ENCODE measurements at regions not wholly inside any gene's neighbourhood (a gene's known extent, or its start where the extent isn't known, plus 50 kb on each side); places are given as distances from the start of the nearest gene placed in this dataset.

DNA sequence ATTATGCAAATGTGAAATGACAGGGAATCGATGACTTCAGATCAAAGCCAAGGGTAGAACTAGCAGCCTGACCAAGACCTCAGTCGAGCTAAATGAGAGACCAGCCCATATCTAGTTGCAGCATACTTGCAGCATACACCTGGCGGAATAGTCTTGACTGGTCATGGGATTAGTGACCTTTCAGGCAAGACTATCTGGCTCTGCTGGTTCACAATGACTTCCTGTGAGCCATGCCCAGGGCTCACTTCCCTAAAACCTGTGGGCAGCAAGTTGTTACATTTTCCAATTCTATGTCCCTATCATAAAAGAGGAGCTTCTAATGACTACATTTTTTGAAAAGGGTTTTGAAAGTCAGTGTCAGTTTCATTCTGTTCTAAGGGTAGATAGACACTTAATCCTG lies 1624.9 kb upstream of the CELF4 start:
- Histone ChIP-seq H3K27me3 (ENCODE audit: control insufficient read depth, insufficient read depth, low read length) (no peaks in the 10 kb centered on the region), H3K4me3 (ENCODE audit: low read depth, low read length) (no peak overlapping the region), H3K36me3 (ENCODE audit: control insufficient read depth, insufficient read depth, low read length) (no peaks in the 10 kb centered on the region)
- FAIRE-seq = no peak
- TF ChIP-seq, protein P1, sequence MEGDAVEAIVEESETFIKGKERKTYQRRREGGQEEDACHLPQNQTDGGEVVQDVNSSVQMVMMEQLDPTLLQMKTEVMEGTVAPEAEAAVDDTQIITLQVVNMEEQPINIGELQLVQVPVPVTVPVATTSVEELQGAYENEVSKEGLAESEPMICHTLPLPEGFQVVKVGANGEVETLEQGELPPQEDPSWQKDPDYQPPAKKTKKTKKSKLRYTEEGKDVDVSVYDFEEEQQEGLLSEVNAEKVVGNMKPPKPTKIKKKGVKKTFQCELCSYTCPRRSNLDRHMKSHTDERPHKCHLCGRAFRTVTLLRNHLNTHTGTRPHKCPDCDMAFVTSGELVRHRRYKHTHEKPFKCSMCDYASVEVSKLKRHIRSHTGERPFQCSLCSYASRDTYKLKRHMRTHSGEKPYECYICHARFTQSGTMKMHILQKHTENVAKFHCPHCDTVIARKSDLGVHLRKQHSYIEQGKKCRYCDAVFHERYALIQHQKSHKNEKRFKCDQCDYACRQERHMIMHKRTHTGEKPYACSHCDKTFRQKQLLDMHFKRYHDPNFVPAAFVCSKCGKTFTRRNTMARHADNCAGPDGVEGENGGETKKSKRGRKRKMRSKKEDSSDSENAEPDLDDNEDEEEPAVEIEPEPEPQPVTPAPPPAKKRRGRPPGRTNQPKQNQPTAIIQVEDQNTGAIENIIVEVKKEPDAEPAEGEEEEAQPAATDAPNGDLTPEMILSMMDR (IDR thresholded peaks at IDR 0.05; ENCODE audit: insufficient read depth, low read length, severe bottlenecking) = no peak
- no peak for DNase-seq (ENCODE audit: low read depth)

DNA sequence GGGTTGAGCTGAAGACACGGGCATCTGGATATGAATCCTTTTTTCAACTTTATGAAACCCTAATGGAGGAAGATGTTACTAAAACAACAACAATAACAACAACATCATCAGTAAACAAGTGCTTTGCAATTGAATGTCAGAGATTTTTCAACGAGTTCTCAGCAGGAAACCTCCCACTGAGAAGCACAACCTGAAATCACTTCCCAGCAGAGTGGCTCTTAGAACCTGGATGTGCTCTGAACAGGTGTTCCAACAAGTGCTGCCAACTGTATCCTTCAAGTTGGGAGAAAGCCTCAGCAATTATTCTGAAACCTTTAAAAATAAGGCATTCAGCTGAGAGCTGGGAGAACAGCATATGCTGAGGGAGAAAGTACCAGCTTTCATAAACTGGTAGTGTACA lies 1622.7 kb upstream of the CELF4 start:
- no peak for FAIRE-seq
- no peak for DNase-seq (ENCODE audit: low read depth)
- Histone ChIP-seq H3K27me3 (ENCODE audit: control insufficient read depth, insufficient read depth, low read length) (no peaks in the 10 kb centered on the region), H3K4me3 (ENCODE audit: low read depth, low read length) (no peak overlapping the region), H3K36me3 (ENCODE audit: control insufficient read depth, insufficient read depth, low read length) (no peaks in the 10 kb centered on the region)
- TF ChIP-seq, protein P1 (IDR thresholded peaks at IDR 0.05; ENCODE audit: insufficient read depth, low read length, severe bottlenecking) = no peak

DNA sequence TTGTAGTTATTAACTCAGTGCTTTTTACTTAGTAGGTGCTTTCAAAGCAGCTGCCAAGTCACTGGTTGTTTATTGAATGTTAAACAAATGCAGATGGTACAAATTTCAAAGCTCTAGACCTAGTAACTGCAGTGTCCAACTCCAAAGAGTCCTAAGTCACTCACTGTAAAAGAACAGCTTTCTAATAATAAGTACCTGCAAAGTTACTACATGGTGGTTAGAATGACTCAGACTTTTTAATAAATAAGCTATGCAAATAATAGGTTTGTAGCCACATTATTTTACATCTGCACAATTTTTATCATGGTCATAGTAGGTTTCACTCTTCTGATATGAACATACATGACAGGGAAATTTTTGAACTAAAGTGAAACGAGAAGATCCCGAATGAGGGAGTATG lies 1620.4 kb upstream of the CELF4 start:
- TF ChIP-seq, protein P1 (IDR thresholded peaks at IDR 0.05; ENCODE audit: insufficient read depth, low read length, severe bottlenecking) = no peak
- Histone ChIP-seq H3K4me3 (ENCODE audit: low read depth, low read length) (no peak overlapping the region), H3K36me3 (ENCODE audit: control insufficient read depth, insufficient read depth, low read length) (no peaks in the 10 kb centered on the region), H3K27me3 (ENCODE audit: control insufficient read depth, insufficient read depth, low read length) (no peaks in the 10 kb centered on the region)
- DNase-seq (ENCODE audit: low read depth) = no peak
- FAIRE-seq = no peak

DNA sequence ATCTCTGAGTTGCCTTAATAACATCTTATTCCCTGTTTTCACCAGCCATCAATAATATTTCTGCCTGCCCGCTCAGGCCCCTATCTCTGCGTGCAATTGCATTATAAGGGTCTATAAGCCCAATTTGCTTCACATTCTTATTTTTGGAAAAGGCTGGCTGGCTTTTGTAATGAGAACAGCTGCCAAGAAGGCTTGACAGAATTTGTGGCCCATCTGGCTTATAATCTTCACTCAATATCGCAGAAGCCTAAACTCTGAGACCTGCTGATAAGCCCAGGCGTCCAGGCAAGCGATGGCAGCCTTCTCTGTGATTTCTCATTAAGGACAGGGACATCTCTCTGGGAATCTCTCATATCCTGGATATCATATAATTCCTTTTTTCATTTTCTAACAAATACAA lies 1618.6 kb upstream of the CELF4 start:
- DNase-seq (ENCODE audit: low read depth) (no peak), FAIRE-seq (no peak)
- Histone ChIP-seq H3K36me3 (ENCODE audit: control insufficient read depth, insufficient read depth, low read length) (no peaks in the 10 kb centered on the region), H3K27me3 (ENCODE audit: control insufficient read depth, insufficient read depth, low read length) (no peaks in the 10 kb centered on the region), H3K4me3 (ENCODE audit: low read depth, low read length) (no peak overlapping the region)
- TF ChIP-seq, protein P1 (IDR thresholded peaks at IDR 0.05; ENCODE audit: insufficient read depth, low read length, severe bottlenecking) = no peak

DNA sequence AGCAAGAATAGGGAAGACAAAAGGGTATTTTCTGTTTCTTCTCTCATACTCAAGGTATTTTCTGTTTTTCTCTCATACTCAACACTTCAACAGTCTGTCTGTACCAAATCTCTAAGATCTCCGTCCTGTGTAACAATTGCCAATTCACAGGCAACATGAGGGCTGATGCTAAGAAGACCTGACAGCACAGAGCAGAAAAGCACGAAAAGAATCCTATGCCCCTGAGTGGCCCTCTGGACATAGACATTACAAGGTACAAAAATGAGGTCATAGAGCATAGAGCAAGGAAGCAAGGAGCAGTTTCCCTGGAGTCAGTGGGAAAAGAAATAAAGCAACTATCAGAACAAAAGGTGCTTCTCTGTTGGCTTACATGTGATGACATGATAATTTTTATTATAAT lies 1612.6 kb upstream of the CELF4 start:
- Histone ChIP-seq H3K4me3 (ENCODE audit: low read depth, low read length) (no peak overlapping the region), H3K27me3 (ENCODE audit: control insufficient read depth, insufficient read depth, low read length) (no peaks in the 10 kb centered on the region), H3K36me3 (ENCODE audit: control insufficient read depth, insufficient read depth, low read length) (no peaks in the 10 kb centered on the region)
- TF ChIP-seq, protein P1 (IDR thresholded peaks at IDR 0.05; ENCODE audit: insufficient read depth, low read length, severe bottlenecking) = no peak
- FAIRE-seq (no peak), DNase-seq (ENCODE audit: low read depth) (no peak)

DNA sequence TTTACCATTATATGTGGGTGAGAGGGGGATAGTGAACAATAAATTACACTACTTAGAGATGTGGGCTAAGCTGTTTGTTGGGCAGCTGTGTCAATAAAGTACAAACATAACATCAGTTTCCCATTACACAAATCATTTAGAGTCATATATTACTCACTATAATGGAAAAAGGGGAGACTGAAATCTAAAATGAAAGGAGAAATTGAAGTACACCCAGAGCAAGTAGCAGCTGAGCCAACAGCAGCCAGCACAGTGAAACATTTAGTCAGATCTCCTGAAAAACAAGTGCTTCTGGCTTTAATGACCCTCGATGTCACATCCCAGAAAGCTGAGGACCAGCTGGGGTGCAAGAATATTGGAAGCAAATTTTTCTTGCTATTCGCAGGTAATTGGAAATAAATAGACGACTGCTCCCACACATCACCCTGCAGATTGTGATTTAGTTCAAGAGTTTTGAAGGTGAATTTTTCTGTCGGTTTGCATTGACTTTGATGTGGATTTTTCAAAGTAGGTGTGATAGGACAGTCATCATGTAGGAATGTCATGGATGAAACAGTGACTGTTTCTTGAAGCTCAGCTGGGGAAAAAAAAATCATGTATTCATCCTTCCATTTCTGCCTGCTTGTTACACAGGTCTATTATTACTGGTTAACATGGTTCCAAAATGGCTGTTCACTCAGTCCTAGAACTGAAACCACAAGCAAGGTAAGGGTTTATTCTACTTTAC lies 1607.3 kb upstream of the CELF4 start:
- no peaks in the 10 kb centered on the region for H3K36me3 ChIP-seq (ENCODE audit: control insufficient read depth, insufficient read depth, low read length)
- no peaks in the 10 kb centered on the region for H3K27me3 ChIP-seq (ENCODE audit: control insufficient read depth, insufficient read depth, low read length)
- FAIRE-seq (no peak), DNase-seq (ENCODE audit: low read depth) (peak; percentile 48)
- TF ChIP-seq, protein P1 (IDR thresholded peaks at IDR 0.05; ENCODE audit: insufficient read depth, low read length, severe bottlenecking) = no peak
- H3K4me3 ChIP-seq (ENCODE audit: low read depth, low read length) = no peak overlapping the region

All from bronchial epithelial cell (primary cell).